Neural cell (in vitro differentiated cells): ENCODE measurements at regions not wholly inside any gene's neighbourhood (a gene's known extent, or its start where the extent isn't known, plus 50 kb on each side); places are given as distances from the start of the nearest gene placed in this dataset.

Experiments used
- H2AFZ ChIP-seq: fragments of 200-600, 300-800 bp; sonication (generic), shearing (Covaris generic); 2 replicates; pipeline ENCODE4 v1.6.0; 2014; ENCODE audit warnings: low read depth, mild to moderate bottlenecking, antibody characterized with exemption, low read length, moderate library complexity
- H3F3A ChIP-seq: fragments of 200-600 bp; shearing (Covaris generic); 2 replicates; pipeline ENCODE4 v1.6.1; 2016; ENCODE audit warnings: mild to moderate bottlenecking, moderate library complexity, mixed read lengths, antibody characterized with exemption, low read length; ENCODE audit not compliant: insufficient read depth, poor library complexity, severe bottlenecking
- H3K27ac ChIP-seq: fragments of 200-600, 300-800 bp; sonication (generic), shearing (Covaris generic); 2 replicates; pipeline ENCODE4 v1.5.1; 2014; ENCODE audit warnings: mild to moderate bottlenecking, low read length, moderate library complexity
- H3K27me3 ChIP-seq: fragments of 300-800, 200-600 bp; sonication (generic), shearing (Covaris generic); 2 replicates; pipeline ENCODE4 v1.6.0; 2014; ENCODE audit warnings: mild to moderate bottlenecking, low read depth, low read length, moderate library complexity; ENCODE audit not compliant: insufficient read depth
- H3K36me3 ChIP-seq: fragments of 300-800, 200-600 bp; sonication (generic), shearing (Covaris generic); 2 replicates; pipeline ENCODE4 v1.5.1; 2014; ENCODE audit warnings: mild to moderate bottlenecking, antibody characterized with exemption, low read length, moderate library complexity; ENCODE audit not compliant: insufficient read depth
- H3K4me2 ChIP-seq: fragments of 300-800, 200-600 bp; sonication (generic), shearing (Covaris generic); 2 replicates; pipeline ENCODE4 v1.6.0; 2014; ENCODE audit warnings: mild to moderate bottlenecking, low read length
- H3K4me3 ChIP-seq: fragments of 300-800, 200-600 bp; sonication (generic), shearing (Covaris generic); 2 replicates; pipeline ENCODE4 v1.5.1; 2014; ENCODE audit warnings: mild to moderate bottlenecking, low read length, moderate library complexity
- H3K79me2 ChIP-seq: fragments of 200-600 bp; shearing (Covaris generic); replicated peaks from 2 replicates; pipeline ENCODE4 v1.6.0; 2014; ENCODE audit warnings: mild to moderate bottlenecking, low read length, moderate library complexity; ENCODE audit not compliant: insufficient read depth
- H3K9ac ChIP-seq: fragments of 300-800, 200-600 bp; sonication (generic), shearing (Covaris generic); 2 replicates; pipeline ENCODE4 v1.6.1; 2016; ENCODE audit warnings: mild to moderate bottlenecking, low read length, mixed read lengths
- H3K9me2 ChIP-seq: fragments of 200-600 bp; shearing (Covaris generic); 2 replicates; pipeline ENCODE4 v1.6.1; 2016; ENCODE audit warnings: mild to moderate bottlenecking, low read length, mixed read lengths; ENCODE audit not compliant: insufficient read depth
- H3K9me3 ChIP-seq: fragments of 200-600, 300-800 bp; sonication (generic), shearing (Covaris generic); 2 replicates; pipeline ENCODE4 v1.6.1; 2016; ENCODE audit warnings: mild to moderate bottlenecking, mixed run types, low read length, moderate library complexity, mixed read lengths
- H4K20me1 ChIP-seq: fragments of 200-600 bp; shearing (Covaris generic); 2 replicates; pipeline ENCODE4 v1.6.1; 2016; ENCODE audit warnings: mild to moderate bottlenecking, mixed run types; ENCODE audit not compliant: insufficient read depth
- EP300 ChIP-seq: fragments of 450-650 bp; conservative IDR thresholded peaks from 2 replicates; pipeline ENCODE4 v1.6.1; 2014; ENCODE audit warnings: antibody characterized with exemption, mild to moderate bottlenecking, moderate library complexity; ENCODE audit not compliant: poor library complexity, severe bottlenecking
- EZH2 ChIP-seq: fragments of 200-600, 300-800 bp; shearing (Covaris generic), sonication (generic); IDR thresholded peaks from 2 replicates; pipeline ENCODE4 v1.6.1; 2014; ENCODE audit warnings: antibody characterized with exemption, low read length, borderline replicate concordance, mild to moderate bottlenecking; ENCODE audit not compliant: insufficient read depth, poor library complexity, severe bottlenecking
- MXI1 ChIP-seq: fragments of 450-650 bp; conservative IDR thresholded peaks from 2 replicates; pipeline ENCODE4 v1.6.1; 2014; ENCODE audit warnings: antibody characterized with exemption, mild to moderate bottlenecking; ENCODE audit not compliant: poor library complexity, severe bottlenecking
- POLR2AphosphoS5 ChIP-seq: IDR thresholded peaks from 2 replicates; pipeline ENCODE4 v1.6.1; 2012
- RAD21 ChIP-seq: fragments of 450-650 bp; conservative IDR thresholded peaks from 2 replicates; pipeline ENCODE4 v1.6.1; 2014; ENCODE audit warnings: antibody characterized with exemption, mild to moderate bottlenecking, moderate library complexity
- SMC3 ChIP-seq: fragments of 450-650 bp; conservative IDR thresholded peaks from 2 replicates; pipeline ENCODE4 v1.6.1; 2014; ENCODE audit warnings: antibody characterized with exemption, mild to moderate bottlenecking, moderate library complexity; ENCODE audit not compliant: poor library complexity
- TAF1 ChIP-seq: IDR thresholded peaks from 2 replicates; pipeline ENCODE4 v1.6.1; 2012; ENCODE audit warnings: low read depth
- TF ChIP-seq, protein P1 (sequence below): IDR thresholded peaks from 2 replicates; pipeline ENCODE4 v1.6.1; 2012; ENCODE audit warnings: borderline replicate concordance
- TF ChIP-seq, protein P2 (sequence below): fragments of 450-650 bp; IDR thresholded peaks from 2 replicates; pipeline ENCODE4 v1.5.1; 2014; ENCODE audit warnings: antibody characterized with exemption, mild to moderate bottlenecking, moderate library complexity; ENCODE audit not compliant: poor library complexity, severe bottlenecking

GRCh38 chr22:47944941-47945340 lies 1182.5 kb downstream of the TBC1D22A start:
- H3K9me3 ChIP-seq = no peaks in the 10 kb centered on the region
- H3K27me3 ChIP-seq = no peaks in the 10 kb centered on the region
- no peak overlapping the region for H3K9ac ChIP-seq
- H3K36me3 ChIP-seq = no peaks in the 10 kb centered on the region
- TF ChIP-seq EP300 (no peak), EZH2 (no peak), RAD21 (no peak)
- TF ChIP-seq, protein P1, sequence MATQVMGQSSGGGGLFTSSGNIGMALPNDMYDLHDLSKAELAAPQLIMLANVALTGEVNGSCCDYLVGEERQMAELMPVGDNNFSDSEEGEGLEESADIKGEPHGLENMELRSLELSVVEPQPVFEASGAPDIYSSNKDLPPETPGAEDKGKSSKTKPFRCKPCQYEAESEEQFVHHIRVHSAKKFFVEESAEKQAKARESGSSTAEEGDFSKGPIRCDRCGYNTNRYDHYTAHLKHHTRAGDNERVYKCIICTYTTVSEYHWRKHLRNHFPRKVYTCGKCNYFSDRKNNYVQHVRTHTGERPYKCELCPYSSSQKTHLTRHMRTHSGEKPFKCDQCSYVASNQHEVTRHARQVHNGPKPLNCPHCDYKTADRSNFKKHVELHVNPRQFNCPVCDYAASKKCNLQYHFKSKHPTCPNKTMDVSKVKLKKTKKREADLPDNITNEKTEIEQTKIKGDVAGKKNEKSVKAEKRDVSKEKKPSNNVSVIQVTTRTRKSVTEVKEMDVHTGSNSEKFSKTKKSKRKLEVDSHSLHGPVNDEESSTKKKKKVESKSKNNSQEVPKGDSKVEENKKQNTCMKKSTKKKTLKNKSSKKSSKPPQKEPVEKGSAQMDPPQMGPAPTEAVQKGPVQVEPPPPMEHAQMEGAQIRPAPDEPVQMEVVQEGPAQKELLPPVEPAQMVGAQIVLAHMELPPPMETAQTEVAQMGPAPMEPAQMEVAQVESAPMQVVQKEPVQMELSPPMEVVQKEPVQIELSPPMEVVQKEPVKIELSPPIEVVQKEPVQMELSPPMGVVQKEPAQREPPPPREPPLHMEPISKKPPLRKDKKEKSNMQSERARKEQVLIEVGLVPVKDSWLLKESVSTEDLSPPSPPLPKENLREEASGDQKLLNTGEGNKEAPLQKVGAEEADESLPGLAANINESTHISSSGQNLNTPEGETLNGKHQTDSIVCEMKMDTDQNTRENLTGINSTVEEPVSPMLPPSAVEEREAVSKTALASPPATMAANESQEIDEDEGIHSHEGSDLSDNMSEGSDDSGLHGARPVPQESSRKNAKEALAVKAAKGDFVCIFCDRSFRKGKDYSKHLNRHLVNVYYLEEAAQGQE = no peak
- H3K79me2 ChIP-seq = no peaks in the 10 kb centered on the region
- no peaks in the 10 kb centered on the region for H3K9me2 ChIP-seq
- no peak overlapping the region for H3K4me3 ChIP-seq
- no peak overlapping the region for H2AFZ ChIP-seq
- no peaks in the 10 kb centered on the region for H4K20me1 ChIP-seq
- H3K4me2 ChIP-seq = no peak overlapping the region
- H3F3A ChIP-seq = no peaks in the 10 kb centered on the region
- H3K27ac ChIP-seq = no peak overlapping the region

DNA sequence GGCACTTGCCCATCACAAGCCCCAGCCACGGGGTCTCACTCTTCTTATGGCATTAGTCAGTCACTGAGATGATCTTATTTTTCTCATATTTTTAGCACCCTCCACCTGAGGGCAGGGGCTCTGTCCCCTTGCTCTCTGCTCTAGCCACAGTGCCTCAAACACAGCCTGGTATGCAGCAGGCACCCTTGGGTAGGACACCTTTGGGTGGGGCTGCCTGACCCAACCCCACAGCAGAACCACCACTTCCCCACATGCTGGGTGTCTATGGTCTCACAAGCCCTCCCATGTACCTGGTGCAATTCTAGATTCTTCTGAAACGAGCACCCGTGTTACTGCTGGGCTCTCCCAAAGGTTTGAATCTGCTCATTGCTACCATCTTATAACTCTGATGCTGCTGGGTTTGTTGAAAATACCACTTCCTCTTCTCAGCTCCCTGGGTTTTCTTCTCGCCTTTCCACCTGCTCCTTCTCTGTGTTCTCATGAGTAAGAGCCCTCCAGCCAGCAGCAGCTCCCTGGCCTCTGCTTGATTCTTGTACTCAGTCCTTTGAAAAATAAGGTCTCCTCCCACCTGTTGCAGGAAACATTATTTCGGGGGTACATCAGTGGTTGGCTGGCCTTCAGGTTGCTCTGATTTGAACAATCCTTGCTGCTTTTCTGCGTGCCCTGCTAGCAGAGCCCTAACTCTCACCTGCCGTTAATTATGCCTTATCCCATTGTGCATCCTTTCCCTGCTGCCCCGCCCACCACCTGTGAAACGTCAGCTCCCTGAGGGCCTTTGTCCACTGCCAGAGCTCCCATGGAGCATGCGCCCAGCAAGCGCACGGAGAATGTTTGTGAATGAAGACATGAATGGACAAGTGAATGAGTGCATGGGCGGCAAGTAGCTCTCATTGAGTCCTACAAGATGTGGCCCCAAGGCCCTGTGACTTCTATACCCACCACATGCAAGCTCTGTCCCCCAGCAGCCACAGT lies 1181.6 kb downstream of the TBC1D22A start:
- Histone ChIP-seq H2AFZ (no peak overlapping the region), H3K9me3 (no peaks in the 10 kb centered on the region), H4K20me1 (no peaks in the 10 kb centered on the region), H3K79me2 (no peaks in the 10 kb centered on the region), H3K27ac (no peak overlapping the region), H3K36me3 (no peaks in the 10 kb centered on the region), H3K4me2 (no peak overlapping the region), H3K4me3 (no peak overlapping the region), H3K27me3 (no peaks in the 10 kb centered on the region), H3F3A (no peaks in the 10 kb centered on the region), H3K9me2 (no peaks in the 10 kb centered on the region), H3K9ac (no peak overlapping the region)
- no peak for TF ChIP-seq SMC3

DNA sequence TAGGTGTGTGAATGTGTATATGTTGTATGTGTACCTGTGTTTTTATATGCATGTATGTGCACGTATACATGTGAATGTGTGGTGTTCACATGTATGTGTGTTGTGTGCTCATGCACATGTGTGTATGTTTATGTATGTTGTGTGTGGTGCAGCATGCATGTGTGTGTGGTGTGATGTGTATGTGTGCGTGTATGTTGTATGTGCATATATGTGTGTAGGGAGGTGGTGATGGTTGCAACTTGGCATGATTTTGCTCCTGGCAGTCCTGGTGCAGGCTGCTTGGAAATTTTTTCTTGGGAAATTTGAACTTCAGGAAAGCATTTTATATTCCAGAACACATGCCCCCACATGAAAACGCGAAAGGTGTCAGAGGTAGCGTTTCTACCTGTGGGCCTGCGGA lies 1177.8 kb downstream of the TBC1D22A start:
- TF ChIP-seq MXI1 (no peak), EZH2 (no peak), POLR2AphosphoS5 (no peak), TAF1 (no peak), RAD21 (no peak), EP300 (no peak), SMC3 (no peak)
- TF ChIP-seq, protein P1 = no peak
- TF ChIP-seq, protein P2, sequence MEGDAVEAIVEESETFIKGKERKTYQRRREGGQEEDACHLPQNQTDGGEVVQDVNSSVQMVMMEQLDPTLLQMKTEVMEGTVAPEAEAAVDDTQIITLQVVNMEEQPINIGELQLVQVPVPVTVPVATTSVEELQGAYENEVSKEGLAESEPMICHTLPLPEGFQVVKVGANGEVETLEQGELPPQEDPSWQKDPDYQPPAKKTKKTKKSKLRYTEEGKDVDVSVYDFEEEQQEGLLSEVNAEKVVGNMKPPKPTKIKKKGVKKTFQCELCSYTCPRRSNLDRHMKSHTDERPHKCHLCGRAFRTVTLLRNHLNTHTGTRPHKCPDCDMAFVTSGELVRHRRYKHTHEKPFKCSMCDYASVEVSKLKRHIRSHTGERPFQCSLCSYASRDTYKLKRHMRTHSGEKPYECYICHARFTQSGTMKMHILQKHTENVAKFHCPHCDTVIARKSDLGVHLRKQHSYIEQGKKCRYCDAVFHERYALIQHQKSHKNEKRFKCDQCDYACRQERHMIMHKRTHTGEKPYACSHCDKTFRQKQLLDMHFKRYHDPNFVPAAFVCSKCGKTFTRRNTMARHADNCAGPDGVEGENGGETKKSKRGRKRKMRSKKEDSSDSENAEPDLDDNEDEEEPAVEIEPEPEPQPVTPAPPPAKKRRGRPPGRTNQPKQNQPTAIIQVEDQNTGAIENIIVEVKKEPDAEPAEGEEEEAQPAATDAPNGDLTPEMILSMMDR = no peak
- H3K79me2 ChIP-seq = no peaks in the 10 kb centered on the region
- H3K36me3 ChIP-seq = no peaks in the 10 kb centered on the region
- no peak overlapping the region for H3K27ac ChIP-seq
- no peaks in the 10 kb centered on the region for H3K27me3 ChIP-seq
- H3K9ac ChIP-seq = no peak overlapping the region
- no peaks in the 10 kb centered on the region for H3K9me2 ChIP-seq
- H4K20me1 ChIP-seq = no peaks in the 10 kb centered on the region
- no peak overlapping the region for H3K4me3 ChIP-seq
- H3K9me3 ChIP-seq = no peaks in the 10 kb centered on the region
- no peak overlapping the region for H3K4me2 ChIP-seq
- H3F3A ChIP-seq = no peaks in the 10 kb centered on the region
- H2AFZ ChIP-seq = no peak overlapping the region
